Lower leg skin (tissue), 3 donors: ENCODE measurements at regions not wholly inside any gene's neighbourhood (a gene's known extent, or its start where the extent isn't known, plus 50 kb on each side); places are given as distances from the start of the nearest gene placed in this dataset.

Experiments
- CTCF ChIP-seq, 3 donors: fragments of 450-650 bp; IDR thresholded peaks; one replicate each; pipeline ENCODE4 v1.5.1; 2016; ENCODE audit warnings: antibody characterized with exemption in 3 of 3, mild to moderate bottlenecking in 3 of 3, moderate library complexity in 2 of 3
- POLR2A ChIP-seq, 2 donors: fragments of 450-650 bp; IDR thresholded peaks; one replicate each; pipeline ENCODE4 v1.6.1; 2016 to 2017; ENCODE audit warnings: antibody characterized with exemption in 2 of 2, mild to moderate bottlenecking in 1 of 2, moderate library complexity in 1 of 2

GRCh38 chr13:77387607-77388200 lies 60.8 kb upstream of the MYCBP2 start:
- TF ChIP-seq POLR2A (IDR thresholded peaks at IDR 0.05) (no peak), CTCF (IDR thresholded peaks at IDR 0.05) (no peak)
